Left lung (tissue), 4 donors: ENCODE measurements at regions not wholly inside any gene's neighbourhood (a gene's known extent, or its start where the extent isn't known, plus 50 kb on each side); places are given as distances from the start of the nearest gene placed in this dataset.

Experiments
- ATAC-seq: fragments of 200-7000 bp; cut with Tn5 transposase; one replicate; pipeline ENCODE4 v1.9.1; 2020; ENCODE audit warnings: moderate library complexity
- DNase-seq, 4 donors: peaks; one replicate each; pipeline ENCODE4 v3.0.0-alpha.2; 2013 to 2020
- H3K27ac ChIP-seq, 2 donors: fragments of 200-600 bp; sonication (generic) in 1 of 2; one replicate each; pipeline versions ENCODE4 v1.5.0 to v1.8.0; 2020 to 2021
- H3K27me3 ChIP-seq, 2 donors: fragments of 200-600 bp; sonication (generic) in 1 of 2; one replicate each; pipeline versions ENCODE4 v1.5.0 to v1.8.0; 2020 to 2021
- H3K36me3 ChIP-seq, 2 donors: fragments of 200-600 bp; sonication (generic) in 1 of 2; one replicate each; pipeline versions ENCODE4 v1.5.0 to v1.8.0; 2020 to 2021
- H3K4me1 ChIP-seq, 2 donors: fragments of 200-600 bp; one replicate each; pipeline ENCODE4 v1.8.0; 2021
- H3K4me3 ChIP-seq, 2 donors: fragments of 200-600 bp; sonication (generic) in 1 of 2; one replicate each; pipeline versions ENCODE4 v1.5.0 to v1.8.0; 2020 to 2021; ENCODE audit warnings: mild to moderate bottlenecking in 1 of 2
- H3K9me3 ChIP-seq, 2 donors: fragments of 200-600 bp; sonication (generic) in 1 of 2; one replicate each; pipeline versions ENCODE4 v1.5.0 to v1.8.0; 2020 to 2021
- CTCF ChIP-seq, 2 donors: fragments of 200-600 bp; sonication (generic) in 1 of 2; IDR thresholded peaks; one replicate each; pipeline versions ENCODE4 v1.5.0 to v1.8.0; 2021; ENCODE audit warnings: antibody characterized with exemption in 2 of 2
- intact Hi-C, 2 donors: fragments of 100-400 bp; cut with DNase I; formaldehyde crosslinking; loops; one replicate each; pipeline versions ENCODE4 v1.11.2 to v1.14.2; 2022
- donor health status: DM: no; HTN: yes; CAD: no.
- donor health status: DM: no; HTN: no; CAD: no.

GRCh38 chr14:98446508-98446907 is 825.5 kb downstream of the BCL11B start:
- H3K9me3 ChIP-seq, result no peaks in the 10 kb centered on the region
- no peak overlapping the region for H3K27ac ChIP-seq
- no peak overlapping the region for H3K4me3 ChIP-seq
- TF ChIP-seq CTCF (IDR thresholded peaks at IDR 0.05), result no peak
- no peak for DNase-seq
- intact Hi-C loops, result no loop called here
- H3K4me1 ChIP-seq, result no peaks in the 10 kb centered on the region
- no peaks in the 10 kb centered on the region for H3K36me3 ChIP-seq
- ATAC-seq, result no peak
- no peaks in the 10 kb centered on the region for H3K27me3 ChIP-seq

- no peak for TF ChIP-seq CTCF (IDR thresholded peaks at IDR 0.05)
- DNase-seq, result no peak
These were observed 815.8 kb downstream of the BCL11B start for GRCh38 chr14:98456231-98456630.

GRCh38 chr14:98458702-98459101 is 813.3 kb downstream of the BCL11B start:
- Histone ChIP-seq H3K27ac (no peak overlapping the region), H3K27me3 (no peaks in the 10 kb centered on the region), H3K4me3 (no peak overlapping the region), H3K4me1 (no peaks in the 10 kb centered on the region), H3K9me3 (no peaks in the 10 kb centered on the region), H3K36me3 (no peaks in the 10 kb centered on the region)
- intact Hi-C loops, result no loop called here
- no peak for TF ChIP-seq CTCF (IDR thresholded peaks at IDR 0.05)
- DNase-seq, result no peak
- no peak for ATAC-seq

More at GRCh38 chr14:98456231-98456630, 815.8 kb downstream of the BCL11B start:
- Histone ChIP-seq H3K27ac (no peak overlapping the region), H3K4me1 (no peaks in the 10 kb centered on the region), H3K9me3 (no peaks in the 10 kb centered on the region), H3K27me3 (no peaks in the 10 kb centered on the region), H3K4me3 (no peak overlapping the region), H3K36me3 (no peaks in the 10 kb centered on the region)
- intact Hi-C loops, result no loop called here
- ATAC-seq, result no peak

GRCh38 chr14:98462908-98463307 is 809.1 kb downstream of the BCL11B start:
- H3K36me3 ChIP-seq, result no peaks in the 10 kb centered on the region
- no peak overlapping the region for H3K4me3 ChIP-seq
- H3K27ac ChIP-seq, result no peak overlapping the region
- intact Hi-C loops, result no loop called here
- H3K4me1 ChIP-seq, result no peaks in the 10 kb centered on the region
- ATAC-seq (no peak), DNase-seq (no peak)
- peaks cover 0 to 3% of the 10 kb centered on the region in 2 donors for H3K27me3 ChIP-seq
- H3K9me3 ChIP-seq, result peaks cover 0 to 2% of the 10 kb centered on the region in 2 donors
- TF ChIP-seq CTCF (IDR thresholded peaks at IDR 0.05), result no peak

- DNase-seq (no peak), ATAC-seq (no peak)
- H3K27me3 ChIP-seq, result peaks cover 0 to 3% of the 10 kb centered on the region in 2 donors
These were observed 805.2 kb downstream of the BCL11B start for GRCh38 chr14:98466807-98467206.

More at GRCh38 chr14:98466807-98467206, 805.2 kb downstream of the BCL11B start:
- no peak for TF ChIP-seq CTCF (IDR thresholded peaks at IDR 0.05)
- Histone ChIP-seq H3K36me3 (no peaks in the 10 kb centered on the region), H3K27ac (no peak overlapping the region), H3K4me3 (no peak overlapping the region), H3K9me3 (peaks cover 0 to 2% of the 10 kb centered on the region in 2 donors), H3K4me1 (no peaks in the 10 kb centered on the region)
- intact Hi-C loops, result no loop called here
